LNCAP (cell line): ENCODE measurements at regions not wholly inside any gene's neighbourhood (a gene's known extent, or its start where the extent isn't known, plus 50 kb on each side); places are given as distances from the start of the nearest gene placed in this dataset.

Experiments
- CTCF ChIP-seq: fragments of 450-650 bp; IDR thresholded peaks from 2 replicates; pipeline ENCODE4 v1.5.1; 2017; ENCODE audit warnings: mild to moderate bottlenecking

- TF ChIP-seq CTCF = no peak
These were observed 81.3 kb upstream of the TMEM178A start for GRCh38 chr2:39584283-39584965.

- no peak for TF ChIP-seq CTCF
These were observed 78.5 kb upstream of the TMEM178A start for GRCh38 chr2:39587168-39587567.

- no peak for TF ChIP-seq CTCF
These were observed 78.1 kb upstream of the TMEM178A start for GRCh38 chr2:39587641-39588040.

- peak; percentile 17; the same call in 1 of the 2 replicates for TF ChIP-seq CTCF
These were observed 72.0 kb upstream of the TMEM178A start for GRCh38 chr2:39593439-39594393.

GRCh38 chr2:39595116-39595515 lies 70.6 kb upstream of the TMEM178A start:
- TF ChIP-seq CTCF = no peak

GRCh38 chr2:39597314-39597713 lies 68.4 kb upstream of the TMEM178A start:
- no peak for TF ChIP-seq CTCF

- TF ChIP-seq CTCF = no peak
These were observed 63.1 kb upstream of the TMEM178A start for GRCh38 chr2:39602616-39603015.
